CD14-positive monocyte (primary cell): ENCODE measurements at regions not wholly inside any gene's neighbourhood (a gene's known extent, or its start where the extent isn't known, plus 50 kb on each side); places are given as distances from the start of the nearest gene placed in this dataset.

ENCODE experiments used
- DNase-seq, 3 donors: peaks; one replicate each; pipeline ENCODE4 v3.0.0-alpha.2; 2011 to 2022
- H2AFZ ChIP-seq: 2 replicates; pipeline ENCODE4 v1.6.0; 2012; ENCODE audit warnings: mild to moderate bottlenecking, low read depth, low read length, inconsistent platforms; ENCODE audit not compliant: insufficient read depth, poor library complexity, severe bottlenecking
- H3K27ac ChIP-seq, 2 donors: 1 replicate in 1 of 2; 2 replicates in 1 of 2; pipeline ENCODE4 v1.5.1; 2012 to 2013; ENCODE audit warnings: low read length in 2 of 2, control low read depth in 1 of 2, inconsistent platforms in 1 of 2, low read depth in 1 of 2, mild to moderate bottlenecking in 1 of 2
- H3K27me3 ChIP-seq, 2 donors: one replicate each; pipeline versions ENCODE4 v1.6.0 to v1.6.1; 2011 to 2013; ENCODE audit warnings: low read length in 2 of 2; ENCODE audit not compliant: control insufficient read depth in 2 of 2, insufficient read depth in 2 of 2
- H3K36me3 ChIP-seq, 2 donors: replicated peaks in 1 of 2; 1 replicate in 1 of 2; 2 replicates in 1 of 2; pipeline versions ENCODE4 v1.5.1 to v1.6.1; 2012 to 2013; ENCODE audit warnings: low read length in 2 of 2, control low read depth in 1 of 2, inconsistent platforms in 1 of 2, mild to moderate bottlenecking in 1 of 2; ENCODE audit not compliant: insufficient read depth in 2 of 2, control insufficient read depth in 1 of 2
- H3K4me1 ChIP-seq, 2 donors: 1 replicate in 1 of 2; 2 replicates in 1 of 2; pipeline versions ENCODE4 v1.5.1 to v1.6.1; 2012 to 2013; ENCODE audit warnings: low read length in 2 of 2, control low read depth in 1 of 2, inconsistent platforms in 1 of 2, mild to moderate bottlenecking in 1 of 2, moderate library complexity in 1 of 2; ENCODE audit not compliant: insufficient read depth in 2 of 2, control insufficient read depth in 1 of 2
- H3K4me2 ChIP-seq: replicated peaks from 2 replicates; pipeline ENCODE3; 2012; ENCODE audit warnings: low read length, moderate library complexity, mild to moderate bottlenecking; ENCODE audit not compliant: poor library complexity, severe bottlenecking; ENCODE audit errors: extremely low read depth
- H3K4me3 ChIP-seq, 3 experiments: fragments of 200-600 bp in 1 of 3; sonication (generic) in 1 of 3; replicated peaks in 1 of 3; 1 replicate in 2 of 3; 2 replicates in 1 of 3; pipeline ENCODE4 v1.5.1; 2011 to 2013; ENCODE audit warnings: low read length in 3 of 3, mild to moderate bottlenecking in 3 of 3, control low read depth in 2 of 3, low read depth in 2 of 3, inconsistent platforms in 1 of 3, moderate library complexity in 1 of 3
- H3K79me2 ChIP-seq: 2 replicates; pipeline ENCODE4 v1.6.0; 2012; ENCODE audit warnings: mild to moderate bottlenecking, control low read depth, inconsistent platforms, low read length, moderate library complexity; ENCODE audit not compliant: insufficient read depth
- H3K9ac ChIP-seq: 2 replicates; pipeline ENCODE4 v1.6.0; 2017; ENCODE audit warnings: low read length, mild to moderate bottlenecking; ENCODE audit not compliant: insufficient read depth, poor library complexity, severe bottlenecking
- H3K9me3 ChIP-seq, 2 donors: replicated peaks in 1 of 2; 1 replicate in 1 of 2; 2 replicates in 1 of 2; pipeline versions ENCODE4 v1.5.1 to v1.6.1; 2012 to 2013; ENCODE audit warnings: low read length in 2 of 2, control low read depth in 1 of 2; ENCODE audit not compliant: control insufficient read depth in 1 of 2, insufficient read depth in 1 of 2
- H4K20me1 ChIP-seq: 2 replicates; pipeline ENCODE4 v1.6.0; 2012; ENCODE audit warnings: mild to moderate bottlenecking, low read length, control low read depth, moderate library complexity; ENCODE audit not compliant: insufficient read depth
- H3K27ac Mint-ChIP-seq, 7 donors: one replicate each; pipeline ENCODE4 v1.8.0; 2020; ENCODE audit warnings: mild to moderate bottlenecking in 7 of 7, mixed read lengths in 7 of 7, moderate library complexity in 6 of 7, inconsistent platforms in 2 of 7
- H3K27me3 Mint-ChIP-seq, 3 donors: one replicate each; pipeline ENCODE4 v1.8.0; 2021 to 2022; ENCODE audit warnings: low read depth in 3 of 3, mild to moderate bottlenecking in 3 of 3, mixed read lengths in 3 of 3, moderate library complexity in 3 of 3, inconsistent platforms in 1 of 3
- H3K36me3 Mint-ChIP-seq, 2 donors: one replicate each; pipeline ENCODE4 v1.8.0; 2020; ENCODE audit warnings: mixed read lengths in 2 of 2, inconsistent platforms in 1 of 2, mild to moderate bottlenecking in 1 of 2
- H3K4me1 Mint-ChIP-seq: one replicate; pipeline ENCODE4 v1.8.0; 2020; ENCODE audit warnings: mild to moderate bottlenecking, mixed read lengths
- H3K4me3 Mint-ChIP-seq, 2 donors: one replicate each; pipeline ENCODE4 v1.8.0; 2020; ENCODE audit warnings: mild to moderate bottlenecking in 2 of 2, mixed read lengths in 2 of 2, moderate library complexity in 1 of 2
- H3K9me3 Mint-ChIP-seq, 7 donors: one replicate each; pipeline ENCODE4 v1.8.0; 2020 to 2022; ENCODE audit warnings: mixed read lengths in 7 of 7, mild to moderate bottlenecking in 6 of 7, moderate library complexity in 6 of 7, inconsistent platforms in 2 of 7
- CTCF ChIP-seq: fragments of 200-600 bp; IDR thresholded peaks from one replicate; pipeline ENCODE4 v1.8.0; 2022; ENCODE audit warnings: antibody characterized with exemption, mild to moderate bottlenecking
- WGBS: methylation state at CpG from one replicate; pipeline ENCODE4 v1.1.5; 2013; ENCODE audit warnings: missing lambda C conversion rate; ENCODE audit not compliant: insufficient coverage; 5-methylcytosine and 5-hydroxymethylcytosine counted together
- intact Hi-C, 2 donors: fragments of 100-400 bp; cut with micrococcal nuclease; formaldehyde crosslinking; loops; one replicate each; pipeline versions ENCODE4 v1.15.0 to v1.15.1; 2023

DNA sequence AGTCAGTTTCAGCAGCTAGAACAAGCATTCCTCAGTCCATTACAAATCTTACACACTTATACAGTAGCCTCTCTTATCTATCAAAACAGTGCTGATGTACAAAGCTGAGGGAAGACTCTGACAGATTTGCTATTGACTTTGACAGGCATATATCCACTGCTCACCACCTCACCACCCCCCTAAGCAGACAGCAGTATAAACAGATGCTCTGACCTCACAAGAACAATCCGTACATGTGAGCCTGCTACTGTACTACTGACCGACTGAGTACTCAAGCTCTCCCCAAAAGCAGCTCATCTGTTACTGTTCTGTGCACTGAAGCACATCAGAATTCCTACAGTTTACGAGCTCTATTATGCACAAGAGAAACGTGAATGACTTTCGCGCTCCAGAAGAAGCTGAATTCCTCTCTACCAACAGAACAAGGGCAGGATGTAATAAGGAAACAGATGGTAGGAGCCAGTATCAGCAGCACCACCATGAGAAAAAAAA lies 95.6 kb upstream of the PDE1A start:
- no peaks in the 10 kb centered on the region for H3K27me3 ChIP-seq
- Mint-ChIP-seq H3K9me3 (peaks cover 0 to 5% (median 0%) of the 10 kb centered on the region in 7 donors), H3K27me3 (no peaks in the 10 kb centered on the region), H3K4me3 (no peak overlapping the region), H3K4me1 (peaks cover 11% of the 10 kb centered on the region), H3K27ac (no peak overlapping the region), H3K36me3 (no peaks in the 10 kb centered on the region)
- H3K36me3 ChIP-seq = no peaks in the 10 kb centered on the region
- no peak overlapping the region for H3K4me2 ChIP-seq
- H3K9me3 ChIP-seq = no peaks in the 10 kb centered on the region
- no peak for DNase-seq
- H3K4me1 ChIP-seq = no peaks in the 10 kb centered on the region
- no peak overlapping the region for H3K27ac ChIP-seq
- intact Hi-C loops = no loop called here
- H3K4me3 ChIP-seq = no peak overlapping the region
- H3K79me2 ChIP-seq = no peaks in the 10 kb centered on the region
- WGBS = 0% methylated on average over 2 of the region's 6 CpGs
- no peak for TF ChIP-seq CTCF
- no peak overlapping the region for H3K9ac ChIP-seq
- no peaks in the 10 kb centered on the region for H4K20me1 ChIP-seq
- H2AFZ ChIP-seq = peak overlapping the region; percentile 49

- peaks cover 0 to 7% (median 3%) of the 10 kb centered on the region in 7 donors for H3K9me3 Mint-ChIP-seq
- Histone ChIP-seq H3K27me3 (no peaks in the 10 kb centered on the region), H3K27ac (no peak overlapping the region), H3K4me2 (no peak overlapping the region), H3K4me1 (no peaks in the 10 kb centered on the region), H3K9me3 (no peaks in the 10 kb centered on the region), H4K20me1 (no peaks in the 10 kb centered on the region), H3K79me2 (no peaks in the 10 kb centered on the region), H3K9ac (no peak overlapping the region), H2AFZ (peak overlapping the region; percentile 49), H3K4me3 (no peak overlapping the region), H3K36me3 (no peaks in the 10 kb centered on the region)
- TF ChIP-seq CTCF = no peak
- peak overlapping the region in 1 of 2 donors; percentile 2 for H3K4me3 Mint-ChIP-seq
- H3K27me3 Mint-ChIP-seq = no peaks in the 10 kb centered on the region
- intact Hi-C loops = no loop called here
- WGBS = 20% methylated on average over 1 of the region's 4 CpGs
- no peaks in the 10 kb centered on the region for H3K36me3 Mint-ChIP-seq
- H3K27ac Mint-ChIP-seq = no peak overlapping the region
- H3K4me1 Mint-ChIP-seq = peaks cover 11% of the 10 kb centered on the region
- no peak for DNase-seq
These were observed 96.2 kb upstream of the PDE1A start for GRCh38 chr2:182522972-182523473.
